ENCODE measurements at regions not wholly inside any gene's neighbourhood (a gene's known extent, or its start where the extent isn't known, plus 50 kb on each side); places are given as distances from the start of the nearest gene placed in this dataset.

DNA sequence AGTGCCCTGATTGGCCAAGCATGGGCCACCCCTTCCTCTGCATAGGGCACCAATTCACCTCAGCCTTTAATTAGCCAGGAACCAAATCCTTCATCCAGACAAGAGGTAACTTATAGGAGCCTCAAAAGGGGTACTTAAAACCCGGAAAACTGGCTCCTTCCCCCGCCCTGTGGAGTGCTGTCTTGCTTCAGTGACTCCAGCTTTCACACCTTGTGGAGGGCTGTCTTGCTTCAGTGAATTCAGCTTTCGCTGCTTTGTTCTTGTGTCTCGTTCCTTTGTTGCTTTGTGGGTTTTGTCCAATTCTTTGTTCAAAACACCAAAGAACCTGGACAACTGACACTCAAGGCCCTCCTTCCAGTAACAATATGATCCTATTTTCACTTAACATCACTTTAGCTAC, 82.2 kb upstream of the FRG1 start:
- DNase-seq, result no peak
- Histone ChIP-seq H3K27me3 (replicated peaks in 1 of 7) (no peaks in the 10 kb centered on the region), H3K4me1 (no peaks in the 10 kb centered on the region), H3K4me3 (no peak overlapping the region), H3K36me3 (peaks cover 0 to 11% (median 0%) of the 10 kb centered on the region in 6 donors), H3K9me3 (peaks cover 0 to 17% (median 6%) of the 10 kb centered on the region in 8 donors), H3K27ac (no peak overlapping the region)
- WGBS, 5 donors, result 68 to 85% (median 74%) methylated on average over 4 of the region's 4 CpGs
- intact Hi-C loops (cut with DNase I; ENCODE audit: low total_unique reads), result no loop called here
- TF ChIP-seq, protein P1, sequence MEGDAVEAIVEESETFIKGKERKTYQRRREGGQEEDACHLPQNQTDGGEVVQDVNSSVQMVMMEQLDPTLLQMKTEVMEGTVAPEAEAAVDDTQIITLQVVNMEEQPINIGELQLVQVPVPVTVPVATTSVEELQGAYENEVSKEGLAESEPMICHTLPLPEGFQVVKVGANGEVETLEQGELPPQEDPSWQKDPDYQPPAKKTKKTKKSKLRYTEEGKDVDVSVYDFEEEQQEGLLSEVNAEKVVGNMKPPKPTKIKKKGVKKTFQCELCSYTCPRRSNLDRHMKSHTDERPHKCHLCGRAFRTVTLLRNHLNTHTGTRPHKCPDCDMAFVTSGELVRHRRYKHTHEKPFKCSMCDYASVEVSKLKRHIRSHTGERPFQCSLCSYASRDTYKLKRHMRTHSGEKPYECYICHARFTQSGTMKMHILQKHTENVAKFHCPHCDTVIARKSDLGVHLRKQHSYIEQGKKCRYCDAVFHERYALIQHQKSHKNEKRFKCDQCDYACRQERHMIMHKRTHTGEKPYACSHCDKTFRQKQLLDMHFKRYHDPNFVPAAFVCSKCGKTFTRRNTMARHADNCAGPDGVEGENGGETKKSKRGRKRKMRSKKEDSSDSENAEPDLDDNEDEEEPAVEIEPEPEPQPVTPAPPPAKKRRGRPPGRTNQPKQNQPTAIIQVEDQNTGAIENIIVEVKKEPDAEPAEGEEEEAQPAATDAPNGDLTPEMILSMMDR (IDR thresholded peaks at IDR 0.05 in 8 of 11, conservative IDR thresholded peaks at IDR 0.05 in 3 of 11), result no peak
- TF ChIP-seq POLR2AphosphoS5 (IDR thresholded peaks at IDR 0.05) (no peak), POLR2A (IDR thresholded peaks at IDR 0.05) (no peak)

DNA sequence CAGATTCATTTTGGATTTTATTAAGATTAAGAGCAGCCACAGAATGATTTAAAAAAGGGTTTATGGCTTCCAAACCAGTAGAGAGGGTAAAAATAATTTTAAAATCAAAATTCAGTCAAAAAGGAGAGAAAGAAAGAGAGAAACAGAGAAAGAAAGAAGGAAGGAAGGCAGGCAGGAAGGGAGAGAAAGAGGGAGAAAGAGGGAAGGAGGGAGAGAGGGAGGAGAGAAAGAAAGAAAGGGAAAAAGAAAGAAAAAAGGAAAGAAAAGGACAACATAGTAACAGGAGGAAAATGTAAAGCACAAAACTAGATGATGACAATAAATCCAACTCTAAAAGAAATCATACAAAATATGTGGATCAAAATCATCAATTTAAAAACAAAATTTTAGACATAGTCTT, 79.6 kb upstream of the FRG1 start:
- intact Hi-C loops (cut with DNase I; ENCODE audit: low total_unique reads), result no loop called here
- DNase-seq, result no peak
- no peak overlapping the region for H3K4me3 ChIP-seq
- H3K36me3 ChIP-seq, result no peaks in the 10 kb centered on the region
- TF ChIP-seq POLR2A (IDR thresholded peaks at IDR 0.05), result no peak
- H3K9me3 ChIP-seq, result no peaks in the 10 kb centered on the region
- H3K27ac ChIP-seq, result no peak overlapping the region
- H3K4me1 ChIP-seq, result no peaks in the 10 kb centered on the region
- no peaks in the 10 kb centered on the region for H3K27me3 ChIP-seq (replicated peaks in 1 of 7)

DNA sequence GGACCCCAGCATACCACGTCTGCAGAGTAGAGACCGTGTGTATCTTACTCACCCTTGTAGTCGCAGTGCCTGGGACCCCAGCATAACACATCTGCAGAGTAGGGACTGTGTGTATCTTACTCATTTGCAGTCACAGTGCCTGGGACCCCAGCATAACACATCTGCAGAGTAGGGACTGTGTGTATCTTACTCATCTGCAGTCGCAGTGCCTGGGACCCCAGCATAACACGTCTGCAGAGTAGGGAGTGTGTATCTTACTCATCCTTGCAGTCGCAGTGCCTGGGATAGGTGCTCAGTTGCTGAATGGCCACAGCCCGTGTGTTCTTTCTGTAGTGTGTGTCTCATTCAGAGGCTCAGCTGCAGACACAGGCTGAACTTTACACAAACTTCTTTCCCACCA, 71.4 kb upstream of the FRG1 start:
- H3K9me3 ChIP-seq, result no peaks in the 10 kb centered on the region
- TF ChIP-seq, protein P1 (IDR thresholded peaks at IDR 0.05 in 8 of 11, conservative IDR thresholded peaks at IDR 0.05 in 3 of 11), result no peak
- TF ChIP-seq POLR2A (IDR thresholded peaks at IDR 0.05) (no peak), POLR2AphosphoS5 (IDR thresholded peaks at IDR 0.05) (no peak)
- intact Hi-C loops (cut with DNase I; ENCODE audit: low total_unique reads), result no loop called here
- DNase-seq, result no peak
- no peak overlapping the region for H3K27ac ChIP-seq
- H3K4me3 ChIP-seq, result no peak overlapping the region
- no peaks in the 10 kb centered on the region for H3K36me3 ChIP-seq
- H3K4me1 ChIP-seq, result no peaks in the 10 kb centered on the region
- no peaks in the 10 kb centered on the region for H3K27me3 ChIP-seq (replicated peaks in 1 of 7)
- WGBS, 5 donors, result 65 to 85% (median 77%) methylated on average over 6 to 7 of the region's 7 CpGs

DNA sequence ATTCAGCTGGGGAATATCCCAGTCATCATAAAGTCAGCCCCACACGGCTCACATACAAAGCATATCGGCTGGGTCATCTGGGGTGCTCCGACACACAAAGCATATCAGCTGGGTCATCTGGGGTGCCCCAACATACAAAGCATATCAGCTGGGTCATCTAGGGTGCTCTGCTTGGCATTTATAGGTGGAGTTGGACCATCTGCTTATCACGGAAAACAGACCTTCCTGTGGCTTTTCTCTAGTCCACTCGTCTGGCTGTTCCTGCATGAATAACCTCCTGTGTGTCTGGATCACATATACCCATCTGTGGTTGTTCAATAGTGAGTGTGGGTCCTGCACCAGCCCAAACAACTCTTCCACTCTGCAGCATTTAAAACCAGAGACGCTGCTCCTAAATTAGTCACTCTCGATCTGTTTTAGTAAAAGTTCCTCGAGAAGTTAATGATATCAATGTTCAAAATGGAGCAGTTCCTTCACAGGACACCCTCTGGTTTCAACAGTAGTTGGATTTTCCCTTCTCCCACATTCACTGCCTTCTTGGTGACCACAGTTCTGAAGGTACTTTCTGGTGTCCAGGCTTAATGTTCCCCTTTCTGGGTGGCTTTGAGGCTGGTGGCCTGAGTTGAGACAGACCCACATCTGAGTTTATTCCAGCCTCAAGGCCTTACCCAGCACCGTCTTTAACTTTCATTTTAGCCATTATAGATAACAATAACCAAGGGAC, 70.0 kb upstream of the FRG1 start:
- no peak for DNase-seq
- WGBS, 5 donors, result 75 to 83% (median 77%) methylated on average over 9 of the region's 9 CpGs
- Histone ChIP-seq H3K27me3 (replicated peaks in 1 of 7) (no peaks in the 10 kb centered on the region), H3K27ac (no peak overlapping the region), H3K36me3 (no peaks in the 10 kb centered on the region), H3K4me3 (no peak overlapping the region), H3K4me1 (no peaks in the 10 kb centered on the region), H3K9me3 (no peaks in the 10 kb centered on the region)
- TF ChIP-seq, protein P1 (IDR thresholded peaks at IDR 0.05 in 8 of 11, conservative IDR thresholded peaks at IDR 0.05 in 3 of 11), result no peak
- no peak for TF ChIP-seq POLR2AphosphoS5 (IDR thresholded peaks at IDR 0.05)
- TF ChIP-seq POLR2A (IDR thresholded peaks at IDR 0.05), result no peak
- intact Hi-C loops (cut with DNase I; ENCODE audit: low total_unique reads), result no loop called here

All from spleen (tissue), 11 donors.